HCT116 (cell line): ENCODE measurements at regions not wholly inside any gene's neighbourhood (a gene's known extent, or its start where the extent isn't known, plus 50 kb on each side); places are given as distances from the start of the nearest gene placed in this dataset.

ENCODE experiments used
- ATAC-seq: fragments of 200-7000 bp; cut with Tn5 transposase; 2 replicates; pipeline ENCODE4 v1.9.1; 2020; ENCODE audit warnings: mild to moderate bottlenecking, moderate library complexity
- BruUV-seq: library from RNA; stranded (reverse); fragments of 400-500 nt; replicated peaks from 2 replicates; lab custom pipeline; 2021; lab: Mats Ljungman, UMichigan
- CTCF ChIA-PET: fragments of 300-600 bp; sonication (Branson Sonifier 250); formaldehyde crosslinking; loops from one replicate; lab custom pipeline; 2021; ENCODE audit warnings: antibody characterized with exemption; lab: Charles Lee
- POLR2A ChIA-PET: fragments of 300-600, 350-600 bp; sonication (Branson Sonifier 250); formaldehyde crosslinking; loops from one replicate; lab custom pipeline; 2021; ENCODE audit warnings: antibody characterized with exemption; lab: Charles Lee
- RAD21 ChIA-PET, 2 experiments: fragments of 300-600 bp; sonication (Branson Sonifier 250); formaldehyde crosslinking; loops; one replicate each; lab custom pipeline; 2023; ENCODE audit warnings: low total read pairs in 2 of 2; ENCODE audit not compliant: uncharacterized antibody in 2 of 2, unreplicated experiment in 2 of 2, low non-redundant PET in 1 of 2; lab: Charles Lee
- DNase-seq: peaks from one replicate; pipeline ENCODE4 v3.0.0-alpha.2; 2010; ENCODE audit warnings: low read depth, low spot score
- H2AFZ ChIP-seq: fragments of 200-600 bp; shearing (Covaris generic), sonication (generic); 2 replicates; pipeline ENCODE4 v1.6.1; 2017; ENCODE audit warnings: low read depth, mixed run types, mixed read lengths, antibody characterized with exemption, low read length; ENCODE audit not compliant: poor library complexity, severe bottlenecking
- H3K27ac ChIP-seq: 2 replicates; pipeline ENCODE4 v1.5.1; 2012; ENCODE audit warnings: low read depth, low read length
- H3K27me3 ChIP-seq: fragments of 200-600 bp; sonication (generic); 2 replicates; pipeline ENCODE4 v1.6.1; 2016; ENCODE audit warnings: mixed run types, low read length, mixed read lengths; ENCODE audit not compliant: insufficient read depth
- H3K36me3 ChIP-seq, 2 experiments: fragments of 200-500 bp in 1 of 2; fragments of 200-600 bp in 1 of 2; sonication (Bioruptor generic) in 1 of 2; sonication (generic) in 1 of 2; 2 replicates each; pipeline versions ENCODE4 v1.5.1 to v1.6.1; 2014 to 2016; ENCODE audit warnings: low read length in 2 of 2, inconsistent platforms in 1 of 2, mixed read lengths in 1 of 2, mixed run types in 1 of 2; ENCODE audit not compliant: insufficient read depth in 2 of 2, control insufficient read depth in 1 of 2
- H3K4me1 ChIP-seq, 2 experiments: fragments of 200-600 bp in 1 of 2; sonication (generic) in 1 of 2; 2 replicates each; pipeline versions ENCODE4 v1.5.1 to v1.6.1; 2012 to 2017; ENCODE audit warnings: low read length in 2 of 2, inconsistent platforms in 1 of 2, mild to moderate bottlenecking in 1 of 2, mixed read lengths in 1 of 2, mixed run types in 1 of 2, moderate library complexity in 1 of 2; ENCODE audit not compliant: insufficient read depth in 2 of 2, control insufficient read depth in 1 of 2
- H3K4me2 ChIP-seq: fragments of 200-600 bp; sonication (generic); 2 replicates; pipeline ENCODE4 v1.6.1; 2017; ENCODE audit warnings: mixed run types, low read length, mixed read lengths
- H3K4me3 ChIP-seq, 2 experiments: fragments of 200-600 bp in 1 of 2; sonication (generic) in 1 of 2; replicated peaks in 1 of 2; 2 replicates each; pipeline ENCODE4 v1.5.1; 2011 to 2016; ENCODE audit warnings: low read length in 2 of 2, control low read depth in 1 of 2, low read depth in 1 of 2, mild to moderate bottlenecking in 1 of 2, mixed read lengths in 1 of 2, mixed run types in 1 of 2
- H3K79me2 ChIP-seq: fragments of 200-600 bp; sonication (generic); 2 replicates; pipeline ENCODE4 v1.6.1; 2017; ENCODE audit warnings: mild to moderate bottlenecking, mixed run types, low read length, moderate library complexity, mixed read lengths; ENCODE audit not compliant: insufficient read depth
- H3K9ac ChIP-seq: fragments of 200-600 bp; sonication (generic); 2 replicates; pipeline ENCODE4 v1.6.1; 2016; ENCODE audit warnings: low read length, mixed read lengths
- H3K9me2 ChIP-seq: fragments of 200-600 bp; sonication (generic), shearing (Covaris generic); 2 replicates; pipeline ENCODE4 v1.6.1; 2017; ENCODE audit warnings: mixed run types, mild to moderate bottlenecking, moderate library complexity; ENCODE audit not compliant: insufficient read depth
- H3K9me3 ChIP-seq, 2 experiments: fragments of 200-500 bp in 1 of 2; fragments of 200-600 bp in 1 of 2; sonication (Bioruptor generic) in 1 of 2; sonication (generic) in 1 of 2; 2 replicates each; pipeline ENCODE4 v1.6.1; 2014 to 2017; ENCODE audit warnings: low read length in 2 of 2, mixed read lengths in 2 of 2, inconsistent platforms in 1 of 2, low read depth in 1 of 2, mild to moderate bottlenecking in 1 of 2, mixed run types in 1 of 2, moderate library complexity in 1 of 2; ENCODE audit not compliant: control insufficient read depth in 1 of 2, insufficient read depth in 1 of 2
- H4K20me1 ChIP-seq: fragments of 200-600 bp; sonication (generic), shearing (Covaris generic); 2 replicates; pipeline ENCODE4 v1.6.1; 2017; ENCODE audit warnings: mixed run types, mild to moderate bottlenecking, moderate library complexity; ENCODE audit not compliant: insufficient read depth
- CEBPB ChIP-seq: IDR thresholded peaks from 2 replicates; pipeline ENCODE4 v1.6.1; 2012; ENCODE audit warnings: low read depth
- ELF1 ChIP-seq: IDR thresholded peaks from 2 replicates; pipeline ENCODE4 v1.6.1; 2012; ENCODE audit warnings: low read depth, borderline replicate concordance
- JUND ChIP-seq: IDR thresholded peaks from 2 replicates; pipeline ENCODE4 v1.6.1; 2012
- MAX ChIP-seq: IDR thresholded peaks from 2 replicates; pipeline ENCODE4 v1.6.1; 2012
- RAD21 ChIP-seq: IDR thresholded peaks from 2 replicates; pipeline ENCODE4 v1.6.1; 2012; ENCODE audit warnings: low read depth, mild to moderate bottlenecking
- SP1 ChIP-seq: IDR thresholded peaks from 2 replicates; pipeline ENCODE4 v1.6.1; 2012; ENCODE audit warnings: low read depth
- TCF7L2 ChIP-seq: IDR thresholded peaks from 2 replicates; pipeline ENCODE4 v1.7.0; 2011; ENCODE audit warnings: borderline replicate concordance, inconsistent platforms; ENCODE audit not compliant: insufficient read depth, insufficient read length; ENCODE audit errors: extremely low read depth
- intact Hi-C: fragments of 100-400 bp; cut with micrococcal nuclease; formaldehyde crosslinking; loops from 2 replicates; pipeline ENCODE4 v1.10.0; 2022

- ChIA-PET POLR2A (no interaction called here), CTCF (no interaction called here), RAD21 (no interaction called here)
- Histone ChIP-seq H3K9ac (no peak overlapping the region), H3K4me1 (no peaks in the 10 kb centered on the region), H2AFZ (no peak overlapping the region), H3K4me3 (no peak overlapping the region), H3K9me2 (no peaks in the 10 kb centered on the region), H3K27ac (no peak overlapping the region), H3K36me3 (no peaks in the 10 kb centered on the region), H3K9me3 (no peaks in the 10 kb centered on the region), H4K20me1 (no peaks in the 10 kb centered on the region), H3K4me2 (no peak overlapping the region), H3K27me3 (no peaks in the 10 kb centered on the region), H3K79me2 (no peaks in the 10 kb centered on the region)
- ATAC-seq (no peak), DNase-seq (no peak)
- intact Hi-C loops: no loop called here
- TF ChIP-seq ELF1 (no peak), CEBPB (no peak), TCF7L2 (no peak), JUND (no peak), MAX (no peak), SP1 (no peak)
- no TSS peak for BruUV-seq
Measured at GRCh38 chr2:138184428-138184827, 220.2 kb downstream of the HNMT start.

- POLR2A ChIA-PET: no interaction called here
- Histone ChIP-seq H3K4me3 (no peak overlapping the region), H3K9me2 (no peaks in the 10 kb centered on the region), H3K9ac (no peak overlapping the region), H2AFZ (no peak overlapping the region), H3K79me2 (no peaks in the 10 kb centered on the region), H3K4me1 (no peaks in the 10 kb centered on the region), H3K4me2 (no peak overlapping the region), H3K9me3 (no peaks in the 10 kb centered on the region), H4K20me1 (no peaks in the 10 kb centered on the region), H3K27ac (no peak overlapping the region), H3K36me3 (no peaks in the 10 kb centered on the region), H3K27me3 (no peaks in the 10 kb centered on the region)
- RAD21 ChIA-PET: no interaction called here
- DNase-seq: no peak
- TF ChIP-seq RAD21: no peak
- intact Hi-C loops: no loop called here
- CTCF ChIA-PET: no interaction called here
- no TSS peak for BruUV-seq
- no peak for ATAC-seq
Measured at GRCh38 chr2:138185827-138186226, 221.6 kb downstream of the HNMT start.
